Urinary bladder (tissue), 3 donors: ENCODE measurements at regions not wholly inside any gene's neighbourhood (a gene's known extent, or its start where the extent isn't known, plus 50 kb on each side); places are given as distances from the start of the nearest gene placed in this dataset.

Experiments used
- DNase-seq: peaks from one replicate; pipeline ENCODE4 v3.0.0-alpha.2; 2015; ENCODE audit errors: extremely low spot score
- H3K27ac ChIP-seq: one replicate; pipeline ENCODE4 v1.5.1; 2013; ENCODE audit warnings: low read depth, mild to moderate bottlenecking, moderate library complexity
- H3K36me3 ChIP-seq: one replicate; pipeline ENCODE4 v1.6.1; 2013; ENCODE audit warnings: mild to moderate bottlenecking, moderate library complexity; ENCODE audit not compliant: insufficient read depth
- H3K4me1 ChIP-seq: one replicate; pipeline ENCODE4 v1.6.1; 2013; ENCODE audit warnings: mild to moderate bottlenecking, moderate library complexity; ENCODE audit not compliant: insufficient read depth
- H3K4me3 ChIP-seq: one replicate; pipeline ENCODE4 v1.5.1; 2013; ENCODE audit warnings: low read depth, low read length
- WGBS: extraction: QIAGEN DNeasy Blood & Tissue Kit; methylation state at CpG from one replicate; pipeline ENCODE4 v1.1.7; 2013; 5-methylcytosine and 5-hydroxymethylcytosine counted together
- donor health status: healthy with polysubstance abuse.
- donor health status: healthy.

- Histone ChIP-seq H3K4me3 (no peak overlapping the region), H3K4me1 (no peaks in the 10 kb centered on the region), H3K27ac (no peak overlapping the region), H3K36me3 (no peaks in the 10 kb centered on the region)
- WGBS = 62% methylated on average over 4 of the region's 4 CpGs
- DNase-seq = no peak
These were observed 152.6 kb upstream of the HTR2A start for GRCh38 chr13:47049276-47049989.

DNA sequence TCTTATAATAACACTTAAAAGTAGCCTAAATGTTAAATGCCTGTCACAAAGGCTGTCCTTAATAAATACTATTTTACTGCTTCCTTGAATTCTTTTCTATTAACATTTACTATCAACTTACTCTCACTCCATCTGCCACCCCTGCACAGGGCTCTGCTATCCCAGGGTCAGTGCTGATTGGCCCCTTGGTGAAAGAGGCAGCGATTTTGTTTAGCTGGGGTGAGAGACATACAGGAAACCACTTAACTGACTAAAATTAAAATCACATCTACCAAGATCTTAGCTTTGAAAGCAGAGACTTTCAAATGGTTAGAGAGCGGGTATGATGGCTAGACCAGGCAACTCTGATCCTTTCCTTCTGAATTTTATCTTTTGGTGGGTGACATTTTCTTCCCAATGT lies 149.9 kb upstream of the HTR2A start:
- no peaks in the 10 kb centered on the region for H3K4me1 ChIP-seq
- WGBS = 65% methylated on average over 2 of the region's 2 CpGs
- no peaks in the 10 kb centered on the region for H3K36me3 ChIP-seq
- H3K4me3 ChIP-seq = no peak overlapping the region
- H3K27ac ChIP-seq = no peak overlapping the region
- no peak for DNase-seq

GRCh38 chr13:47044842-47045241 lies 148.0 kb upstream of the HTR2A start:
- WGBS = 78% methylated on average over 2 of the region's 2 CpGs
- H3K4me3 ChIP-seq = no peak overlapping the region

DNA sequence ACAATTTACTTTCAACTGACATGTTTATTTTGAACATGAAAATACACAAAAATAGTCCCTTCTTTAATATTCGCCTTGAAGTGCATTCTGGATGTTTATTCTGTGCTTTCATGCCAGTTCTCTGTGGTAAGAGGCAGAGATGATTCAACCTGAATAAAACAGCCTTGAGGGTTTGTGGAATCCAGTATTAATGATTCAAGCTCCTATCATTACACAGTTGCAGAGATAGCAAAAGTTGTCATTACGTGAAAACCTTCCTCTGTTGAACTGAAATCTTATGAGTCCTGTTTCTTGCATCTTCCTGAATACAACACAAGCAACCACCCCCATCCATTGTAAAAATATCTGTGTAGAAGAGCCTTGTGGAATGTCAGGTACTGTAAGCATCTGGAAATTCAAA lies 142.3 kb upstream of the HTR2A start:
- H3K4me3 ChIP-seq = no peak overlapping the region
- no peak for DNase-seq
- H3K36me3 ChIP-seq = no peaks in the 10 kb centered on the region
- no peaks in the 10 kb centered on the region for H3K4me1 ChIP-seq
- no peak overlapping the region for H3K27ac ChIP-seq
- 68% methylated on average over 2 of the region's 2 CpGs for WGBS

More at GRCh38 chr13:47044842-47045241, 148.0 kb upstream of the HTR2A start:
- H3K27ac ChIP-seq = no peak overlapping the region
- DNase-seq = no peak
- H3K4me1 ChIP-seq = no peaks in the 10 kb centered on the region
- H3K36me3 ChIP-seq = no peaks in the 10 kb centered on the region

- WGBS = 95% methylated on average over 1 of the region's 1 CpG
These were observed 141.3 kb upstream of the HTR2A start for GRCh38 chr13:47038188-47038587.

DNA sequence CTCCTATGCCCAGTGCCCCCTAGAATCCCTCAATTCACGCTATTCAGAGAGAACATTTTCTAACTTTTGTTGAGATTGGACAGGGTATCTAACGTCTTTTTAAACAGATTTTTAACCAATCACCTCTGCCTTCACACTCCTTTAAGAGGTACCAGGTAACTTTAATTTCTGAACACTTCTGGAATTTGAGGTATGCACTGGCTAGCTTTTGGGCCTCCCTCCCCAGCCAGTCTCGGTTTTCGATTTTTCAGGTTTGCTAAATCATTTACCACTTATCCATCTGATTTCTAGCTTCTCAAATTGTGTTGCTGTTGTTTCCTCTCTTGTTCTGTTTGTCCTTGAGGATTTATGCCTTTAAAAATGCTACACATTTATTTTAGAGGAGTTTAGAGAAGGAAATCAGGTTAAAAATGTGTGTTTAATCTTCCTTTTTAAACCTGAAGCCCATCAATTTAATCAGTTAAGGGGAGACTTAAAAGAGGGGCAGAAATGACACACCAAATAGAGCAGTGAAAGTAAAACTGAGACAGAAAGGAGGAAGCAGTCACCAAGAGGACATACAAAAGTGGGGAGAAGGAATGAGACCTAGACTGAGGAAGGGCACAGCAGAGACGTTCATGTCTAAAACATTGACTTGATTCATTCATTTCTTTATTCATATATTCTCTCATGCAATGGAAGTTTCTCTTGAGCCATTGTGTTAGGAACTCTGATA lies 139.6 kb upstream of the HTR2A start:
- Histone ChIP-seq H3K4me1 (no peaks in the 10 kb centered on the region), H3K4me3 (no peak overlapping the region), H3K27ac (no peak overlapping the region), H3K36me3 (no peaks in the 10 kb centered on the region)
- 75% methylated on average over 5 of the region's 5 CpGs for WGBS
- no peak for DNase-seq

More at GRCh38 chr13:47038188-47038587, 141.3 kb upstream of the HTR2A start:
- DNase-seq = no peak
- Histone ChIP-seq H3K27ac (no peak overlapping the region), H3K36me3 (no peaks in the 10 kb centered on the region), H3K4me1 (no peaks in the 10 kb centered on the region), H3K4me3 (no peak overlapping the region)

- WGBS = 58% methylated on average over 2 of the region's 2 CpGs
These were observed 136.4 kb upstream of the HTR2A start for GRCh38 chr13:47033216-47033615.

GRCh38 chr13:47027780-47028437 lies 131.1 kb upstream of the HTR2A start:
- WGBS = 46% methylated on average over 6 of the region's 6 CpGs

More at GRCh38 chr13:47033216-47033615, 136.4 kb upstream of the HTR2A start:
- H3K4me1 ChIP-seq = no peaks in the 10 kb centered on the region
- H3K4me3 ChIP-seq = no peak overlapping the region
- DNase-seq = no peak
- H3K36me3 ChIP-seq = no peaks in the 10 kb centered on the region
- no peak overlapping the region for H3K27ac ChIP-seq

GRCh38 chr13:47025791-47026447 lies 129.1 kb upstream of the HTR2A start:
- DNase-seq = no peak
- H3K4me3 ChIP-seq = no peak overlapping the region
- H3K36me3 ChIP-seq = no peaks in the 10 kb centered on the region
- H3K27ac ChIP-seq = no peak overlapping the region
- no peaks in the 10 kb centered on the region for H3K4me1 ChIP-seq
- 73% methylated on average over 5 of the region's 5 CpGs for WGBS

More at GRCh38 chr13:47027780-47028437, 131.1 kb upstream of the HTR2A start:
- no peak for DNase-seq
- Histone ChIP-seq H3K4me3 (no peak overlapping the region), H3K27ac (no peak overlapping the region), H3K36me3 (no peaks in the 10 kb centered on the region), H3K4me1 (no peaks in the 10 kb centered on the region)

DNA sequence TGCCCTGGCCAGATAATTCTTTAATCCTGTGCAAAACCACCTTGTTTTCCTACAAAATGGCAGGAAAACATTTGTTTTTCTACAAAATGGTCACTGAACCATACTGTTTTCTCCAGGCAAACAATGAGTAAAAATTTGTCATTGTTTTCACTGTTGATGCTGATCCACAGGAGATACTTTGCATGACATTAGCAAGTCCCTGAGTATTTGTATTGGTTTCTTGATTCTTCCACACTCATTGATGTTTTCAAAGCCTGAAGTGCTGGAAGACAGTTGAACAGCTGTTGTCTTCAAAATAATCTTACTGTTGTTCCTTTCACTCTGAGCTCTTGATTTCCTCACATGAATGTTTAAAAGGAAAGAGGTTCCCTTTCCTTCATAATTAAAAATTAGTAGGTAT lies 123.1 kb upstream of the HTR2A start:
- H3K27ac ChIP-seq = no peak overlapping the region
- no peak for DNase-seq
- no peaks in the 10 kb centered on the region for H3K36me3 ChIP-seq
- H3K4me3 ChIP-seq = no peak overlapping the region
- H3K4me1 ChIP-seq = no peaks in the 10 kb centered on the region

DNA sequence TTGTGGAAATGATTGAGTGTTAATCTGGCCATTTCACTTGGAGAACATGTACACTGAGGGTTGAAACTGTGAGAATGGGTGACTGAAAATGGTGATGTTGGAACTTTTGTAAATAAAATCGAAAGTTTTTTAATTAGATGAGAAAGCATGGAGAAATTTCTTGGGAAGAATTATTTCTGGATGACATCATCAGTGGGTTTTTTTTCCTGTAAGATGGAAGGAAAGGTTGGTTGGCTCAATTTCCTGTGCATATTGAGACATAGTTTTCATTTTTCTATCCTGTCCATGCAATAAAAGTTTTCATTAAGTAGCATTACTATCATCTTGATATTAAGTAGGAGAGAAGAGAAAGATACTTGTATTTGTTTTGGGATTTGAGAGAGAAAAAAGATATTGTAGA lies 120.6 kb upstream of the HTR2A start:
- H3K4me1 ChIP-seq = no peaks in the 10 kb centered on the region
- no peak for DNase-seq
- no peak overlapping the region for H3K4me3 ChIP-seq
- no peaks in the 10 kb centered on the region for H3K36me3 ChIP-seq
- H3K27ac ChIP-seq = no peak overlapping the region
- WGBS = 91% methylated on average over 1 of the region's 1 CpG

- H3K36me3 ChIP-seq = no peaks in the 10 kb centered on the region
- H3K4me1 ChIP-seq = no peaks in the 10 kb centered on the region
- no peak overlapping the region for H3K27ac ChIP-seq
- H3K4me3 ChIP-seq = no peak overlapping the region
- DNase-seq = no peak
- 78% methylated on average over 2 of the region's 2 CpGs for WGBS
These were observed 111.5 kb upstream of the HTR2A start for GRCh38 chr13:47008318-47008717.

DNA sequence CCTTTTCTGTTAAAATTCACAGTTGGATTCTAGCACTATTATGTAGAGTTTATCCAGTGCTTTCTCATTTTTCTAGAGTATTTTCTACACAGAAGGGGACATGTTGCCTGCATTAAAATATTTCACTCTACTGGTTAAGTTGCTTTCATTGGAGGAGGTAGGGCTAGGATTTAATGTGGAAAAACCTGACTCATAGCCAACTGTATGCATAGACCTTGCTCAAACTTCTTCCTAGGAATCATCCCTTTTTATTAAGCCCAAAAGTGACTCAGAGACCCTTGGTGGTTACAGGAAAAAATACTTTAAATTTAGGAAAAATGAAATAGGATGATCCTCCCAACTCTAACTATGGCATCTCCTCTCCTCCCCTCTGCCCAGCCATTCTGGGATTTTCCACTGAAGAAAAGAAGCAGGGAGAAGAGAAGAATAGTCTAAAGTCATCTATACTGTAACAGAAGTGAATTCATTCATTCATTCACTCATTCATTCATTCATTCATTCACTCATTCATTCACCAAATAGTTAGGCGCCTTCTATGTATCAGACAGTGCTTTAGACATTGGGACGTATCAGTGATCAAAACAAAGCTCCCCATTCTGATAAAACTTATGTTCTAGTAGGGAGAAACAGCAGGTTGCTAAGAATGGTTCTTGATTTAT lies 109.0 kb upstream of the HTR2A start:
- 94% methylated on average over 2 of the region's 2 CpGs for WGBS
- no peak overlapping the region for H3K4me3 ChIP-seq
- H3K36me3 ChIP-seq = no peaks in the 10 kb centered on the region
- no peaks in the 10 kb centered on the region for H3K4me1 ChIP-seq
- H3K27ac ChIP-seq = no peak overlapping the region
- no peak for DNase-seq
